HCT116 (cell line): ENCODE measurements at regions not wholly inside any gene's neighbourhood (a gene's known extent, or its start where the extent isn't known, plus 50 kb on each side); places are given as distances from the start of the nearest gene placed in this dataset.

Source experiments
- ATAC-seq: fragments of 200-7000 bp; cut with Tn5 transposase; 2 replicates; pipeline ENCODE4 v1.9.1; 2020; ENCODE audit warnings: mild to moderate bottlenecking, moderate library complexity
- BruUV-seq: library from RNA; stranded (reverse); fragments of 400-500 nt; replicated peaks from 2 replicates; lab custom pipeline; 2021; lab: Mats Ljungman, UMichigan
- CTCF ChIA-PET: fragments of 300-600 bp; sonication (Branson Sonifier 250); formaldehyde crosslinking; loops from one replicate; lab custom pipeline; 2021; ENCODE audit warnings: antibody characterized with exemption; lab: Charles Lee
- POLR2A ChIA-PET: fragments of 300-600, 350-600 bp; sonication (Branson Sonifier 250); formaldehyde crosslinking; loops from one replicate; lab custom pipeline; 2021; ENCODE audit warnings: antibody characterized with exemption; lab: Charles Lee
- RAD21 ChIA-PET, 2 experiments: fragments of 300-600 bp; sonication (Branson Sonifier 250); formaldehyde crosslinking; loops; one replicate each; lab custom pipeline; 2023; ENCODE audit warnings: low total read pairs in 2 of 2; ENCODE audit not compliant: uncharacterized antibody in 2 of 2, unreplicated experiment in 2 of 2, low non-redundant PET in 1 of 2; lab: Charles Lee
- DNase-seq: peaks from one replicate; pipeline ENCODE4 v3.0.0-alpha.2; 2010; ENCODE audit warnings: low read depth, low spot score
- H2AFZ ChIP-seq: fragments of 200-600 bp; shearing (Covaris generic), sonication (generic); 2 replicates; pipeline ENCODE4 v1.6.1; 2017; ENCODE audit warnings: low read depth, mixed run types, mixed read lengths, antibody characterized with exemption, low read length; ENCODE audit not compliant: poor library complexity, severe bottlenecking
- H3K27ac ChIP-seq: 2 replicates; pipeline ENCODE4 v1.5.1; 2012; ENCODE audit warnings: low read depth, low read length
- H3K27me3 ChIP-seq: fragments of 200-600 bp; sonication (generic); 2 replicates; pipeline ENCODE4 v1.6.1; 2016; ENCODE audit warnings: mixed run types, low read length, mixed read lengths; ENCODE audit not compliant: insufficient read depth
- H3K36me3 ChIP-seq, 2 experiments: fragments of 200-500 bp in 1 of 2; fragments of 200-600 bp in 1 of 2; sonication (Bioruptor generic) in 1 of 2; sonication (generic) in 1 of 2; 2 replicates each; pipeline versions ENCODE4 v1.5.1 to v1.6.1; 2014 to 2016; ENCODE audit warnings: low read length in 2 of 2, inconsistent platforms in 1 of 2, mixed read lengths in 1 of 2, mixed run types in 1 of 2; ENCODE audit not compliant: insufficient read depth in 2 of 2, control insufficient read depth in 1 of 2
- H3K4me1 ChIP-seq, 2 experiments: fragments of 200-600 bp in 1 of 2; sonication (generic) in 1 of 2; 2 replicates each; pipeline versions ENCODE4 v1.5.1 to v1.6.1; 2012 to 2017; ENCODE audit warnings: low read length in 2 of 2, inconsistent platforms in 1 of 2, mild to moderate bottlenecking in 1 of 2, mixed read lengths in 1 of 2, mixed run types in 1 of 2, moderate library complexity in 1 of 2; ENCODE audit not compliant: insufficient read depth in 2 of 2, control insufficient read depth in 1 of 2
- H3K4me2 ChIP-seq: fragments of 200-600 bp; sonication (generic); 2 replicates; pipeline ENCODE4 v1.6.1; 2017; ENCODE audit warnings: mixed run types, low read length, mixed read lengths
- H3K4me3 ChIP-seq, 2 experiments: fragments of 200-600 bp in 1 of 2; sonication (generic) in 1 of 2; replicated peaks in 1 of 2; 2 replicates each; pipeline ENCODE4 v1.5.1; 2011 to 2016; ENCODE audit warnings: low read length in 2 of 2, control low read depth in 1 of 2, low read depth in 1 of 2, mild to moderate bottlenecking in 1 of 2, mixed read lengths in 1 of 2, mixed run types in 1 of 2
- H3K79me2 ChIP-seq: fragments of 200-600 bp; sonication (generic); 2 replicates; pipeline ENCODE4 v1.6.1; 2017; ENCODE audit warnings: mild to moderate bottlenecking, mixed run types, low read length, moderate library complexity, mixed read lengths; ENCODE audit not compliant: insufficient read depth
- H3K9ac ChIP-seq: fragments of 200-600 bp; sonication (generic); 2 replicates; pipeline ENCODE4 v1.6.1; 2016; ENCODE audit warnings: low read length, mixed read lengths
- H3K9me2 ChIP-seq: fragments of 200-600 bp; sonication (generic), shearing (Covaris generic); 2 replicates; pipeline ENCODE4 v1.6.1; 2017; ENCODE audit warnings: mixed run types, mild to moderate bottlenecking, moderate library complexity; ENCODE audit not compliant: insufficient read depth
- H3K9me3 ChIP-seq, 2 experiments: fragments of 200-500 bp in 1 of 2; fragments of 200-600 bp in 1 of 2; sonication (Bioruptor generic) in 1 of 2; sonication (generic) in 1 of 2; 2 replicates each; pipeline ENCODE4 v1.6.1; 2014 to 2017; ENCODE audit warnings: low read length in 2 of 2, mixed read lengths in 2 of 2, inconsistent platforms in 1 of 2, low read depth in 1 of 2, mild to moderate bottlenecking in 1 of 2, mixed run types in 1 of 2, moderate library complexity in 1 of 2; ENCODE audit not compliant: control insufficient read depth in 1 of 2, insufficient read depth in 1 of 2
- H4K20me1 ChIP-seq: fragments of 200-600 bp; sonication (generic), shearing (Covaris generic); 2 replicates; pipeline ENCODE4 v1.6.1; 2017; ENCODE audit warnings: mixed run types, mild to moderate bottlenecking, moderate library complexity; ENCODE audit not compliant: insufficient read depth
- CBX3 ChIP-seq: IDR thresholded peaks from 2 replicates; pipeline ENCODE4 v1.6.1; 2012; ENCODE audit warnings: low read depth
- CEBPB ChIP-seq: IDR thresholded peaks from 2 replicates; pipeline ENCODE4 v1.6.1; 2012; ENCODE audit warnings: low read depth
- JUND ChIP-seq: IDR thresholded peaks from 2 replicates; pipeline ENCODE4 v1.6.1; 2012
- POLR2A ChIP-seq: IDR thresholded peaks from 2 replicates; pipeline ENCODE4 v1.7.0; 2011; ENCODE audit warnings: borderline replicate concordance; ENCODE audit not compliant: insufficient read depth, insufficient read length; ENCODE audit errors: extremely low read depth
- POLR2AphosphoS5 ChIP-seq: IDR thresholded peaks from 2 replicates; pipeline ENCODE4 v1.6.1; 2011; ENCODE audit warnings: mild to moderate bottlenecking, low read depth, low read length, moderate library complexity
- RAD21 ChIP-seq: IDR thresholded peaks from 2 replicates; pipeline ENCODE4 v1.6.1; 2012; ENCODE audit warnings: low read depth, mild to moderate bottlenecking
- SIN3A ChIP-seq: IDR thresholded peaks from 2 replicates; pipeline ENCODE4 v1.6.1; 2012; ENCODE audit warnings: low read depth
- SP1 ChIP-seq: IDR thresholded peaks from 2 replicates; pipeline ENCODE4 v1.6.1; 2012; ENCODE audit warnings: low read depth
- SRF ChIP-seq: IDR thresholded peaks from 2 replicates; pipeline ENCODE4 v1.6.1; 2012; ENCODE audit warnings: low read depth
- TCF7L2 ChIP-seq: IDR thresholded peaks from 2 replicates; pipeline ENCODE4 v1.7.0; 2011; ENCODE audit warnings: borderline replicate concordance, inconsistent platforms; ENCODE audit not compliant: insufficient read depth, insufficient read length; ENCODE audit errors: extremely low read depth
- YY1 ChIP-seq: IDR thresholded peaks from 2 replicates; pipeline ENCODE4 v1.6.1; 2011; ENCODE audit warnings: low read length, low read depth, moderate library complexity, mild to moderate bottlenecking; ENCODE audit not compliant: insufficient replicate concordance; ENCODE audit errors: extremely low read depth
- ZFX ChIP-seq: fragments of 450-650 bp; IDR thresholded peaks from 2 replicates; pipeline ENCODE4 v1.6.1; 2017
- ZNF274 ChIP-seq: fragments of 200-500 bp; sonication (Bioruptor generic); IDR thresholded peaks from 2 replicates; pipeline ENCODE4 v1.6.1; 2014; ENCODE audit warnings: mild to moderate bottlenecking, low read depth, low read length, inconsistent platforms
- intact Hi-C: fragments of 100-400 bp; cut with micrococcal nuclease; formaldehyde crosslinking; loops from 2 replicates; pipeline ENCODE4 v1.10.0; 2022
- TF ChIP-seq, protein P1 (sequence below): IDR thresholded peaks from 2 replicates; pipeline ENCODE4 v1.6.1; 2012; ENCODE audit warnings: low read depth
- TF ChIP-seq, protein P2 (sequence below): IDR thresholded peaks from 2 replicates; pipeline ENCODE4 v1.6.1; 2011; ENCODE audit warnings: mild to moderate bottlenecking, low read length, moderate library complexity; ENCODE audit not compliant: insufficient replicate concordance; ENCODE audit errors: extremely low read depth

- DNase-seq (no peak), ATAC-seq (no peak)
- Histone ChIP-seq H3K79me2 (no peaks in the 10 kb centered on the region), H3K9me3 (no peaks in the 10 kb centered on the region), H4K20me1 (no peaks in the 10 kb centered on the region), H3K27me3 (peaks cover 3% of the 10 kb centered on the region; the same call in 1 of the 2 replicates), H3K4me2 (no peak overlapping the region), H3K4me3 (no peak overlapping the region), H3K27ac (no peak overlapping the region), H3K4me1 (no peaks in the 10 kb centered on the region), H3K9ac (no peak overlapping the region), H3K9me2 (no peaks in the 10 kb centered on the region), H2AFZ (no peak overlapping the region), H3K36me3 (no peaks in the 10 kb centered on the region)
- intact Hi-C loops: no loop called here
- ChIA-PET CTCF (no interaction called here), POLR2A (no interaction called here), RAD21 (no interaction called here)
- TF ChIP-seq CBX3 (no peak), POLR2AphosphoS5 (no peak), SRF (no peak), RAD21 (no peak), POLR2A (no peak), SIN3A (no peak), ZFX (no peak)
- TF ChIP-seq, protein P1, sequence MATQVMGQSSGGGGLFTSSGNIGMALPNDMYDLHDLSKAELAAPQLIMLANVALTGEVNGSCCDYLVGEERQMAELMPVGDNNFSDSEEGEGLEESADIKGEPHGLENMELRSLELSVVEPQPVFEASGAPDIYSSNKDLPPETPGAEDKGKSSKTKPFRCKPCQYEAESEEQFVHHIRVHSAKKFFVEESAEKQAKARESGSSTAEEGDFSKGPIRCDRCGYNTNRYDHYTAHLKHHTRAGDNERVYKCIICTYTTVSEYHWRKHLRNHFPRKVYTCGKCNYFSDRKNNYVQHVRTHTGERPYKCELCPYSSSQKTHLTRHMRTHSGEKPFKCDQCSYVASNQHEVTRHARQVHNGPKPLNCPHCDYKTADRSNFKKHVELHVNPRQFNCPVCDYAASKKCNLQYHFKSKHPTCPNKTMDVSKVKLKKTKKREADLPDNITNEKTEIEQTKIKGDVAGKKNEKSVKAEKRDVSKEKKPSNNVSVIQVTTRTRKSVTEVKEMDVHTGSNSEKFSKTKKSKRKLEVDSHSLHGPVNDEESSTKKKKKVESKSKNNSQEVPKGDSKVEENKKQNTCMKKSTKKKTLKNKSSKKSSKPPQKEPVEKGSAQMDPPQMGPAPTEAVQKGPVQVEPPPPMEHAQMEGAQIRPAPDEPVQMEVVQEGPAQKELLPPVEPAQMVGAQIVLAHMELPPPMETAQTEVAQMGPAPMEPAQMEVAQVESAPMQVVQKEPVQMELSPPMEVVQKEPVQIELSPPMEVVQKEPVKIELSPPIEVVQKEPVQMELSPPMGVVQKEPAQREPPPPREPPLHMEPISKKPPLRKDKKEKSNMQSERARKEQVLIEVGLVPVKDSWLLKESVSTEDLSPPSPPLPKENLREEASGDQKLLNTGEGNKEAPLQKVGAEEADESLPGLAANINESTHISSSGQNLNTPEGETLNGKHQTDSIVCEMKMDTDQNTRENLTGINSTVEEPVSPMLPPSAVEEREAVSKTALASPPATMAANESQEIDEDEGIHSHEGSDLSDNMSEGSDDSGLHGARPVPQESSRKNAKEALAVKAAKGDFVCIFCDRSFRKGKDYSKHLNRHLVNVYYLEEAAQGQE: no peak
- no TSS peak for BruUV-seq
These were observed 112.4 kb upstream of the IRX3 start for GRCh38 chr16:54398986-54399385.

- H3K4me1 ChIP-seq: no peaks in the 10 kb centered on the region
- no peak overlapping the region for H3K4me2 ChIP-seq
- H3K27me3 ChIP-seq: peaks cover 4% of the 10 kb centered on the region; the same call in 1 of the 2 replicates
- ChIA-PET RAD21 (no interaction called here), CTCF (no interaction called here), POLR2A (no interaction called here)
- no peaks in the 10 kb centered on the region for H3K9me2 ChIP-seq
- no peak overlapping the region for H3K9ac ChIP-seq
- no peaks in the 10 kb centered on the region for H3K79me2 ChIP-seq
- no TSS peak for BruUV-seq
- intact Hi-C loops: no loop called here
- H3K27ac ChIP-seq: no peak overlapping the region
- no peaks in the 10 kb centered on the region for H3K9me3 ChIP-seq
- H2AFZ ChIP-seq: no peak overlapping the region
- no peaks in the 10 kb centered on the region for H4K20me1 ChIP-seq
- no peak for DNase-seq
- no peak for ATAC-seq
- no peak overlapping the region for H3K4me3 ChIP-seq
- no peaks in the 10 kb centered on the region for H3K36me3 ChIP-seq
- no peak for TF ChIP-seq JUND
- TF ChIP-seq SRF: no peak
- no peak for TF ChIP-seq ZNF274
- TF ChIP-seq SP1: no peak
- no peak for TF ChIP-seq RAD21
- no peak for TF ChIP-seq YY1
- TF ChIP-seq CEBPB: no peak
- TF ChIP-seq TCF7L2: no peak
- TF ChIP-seq, protein P2, sequence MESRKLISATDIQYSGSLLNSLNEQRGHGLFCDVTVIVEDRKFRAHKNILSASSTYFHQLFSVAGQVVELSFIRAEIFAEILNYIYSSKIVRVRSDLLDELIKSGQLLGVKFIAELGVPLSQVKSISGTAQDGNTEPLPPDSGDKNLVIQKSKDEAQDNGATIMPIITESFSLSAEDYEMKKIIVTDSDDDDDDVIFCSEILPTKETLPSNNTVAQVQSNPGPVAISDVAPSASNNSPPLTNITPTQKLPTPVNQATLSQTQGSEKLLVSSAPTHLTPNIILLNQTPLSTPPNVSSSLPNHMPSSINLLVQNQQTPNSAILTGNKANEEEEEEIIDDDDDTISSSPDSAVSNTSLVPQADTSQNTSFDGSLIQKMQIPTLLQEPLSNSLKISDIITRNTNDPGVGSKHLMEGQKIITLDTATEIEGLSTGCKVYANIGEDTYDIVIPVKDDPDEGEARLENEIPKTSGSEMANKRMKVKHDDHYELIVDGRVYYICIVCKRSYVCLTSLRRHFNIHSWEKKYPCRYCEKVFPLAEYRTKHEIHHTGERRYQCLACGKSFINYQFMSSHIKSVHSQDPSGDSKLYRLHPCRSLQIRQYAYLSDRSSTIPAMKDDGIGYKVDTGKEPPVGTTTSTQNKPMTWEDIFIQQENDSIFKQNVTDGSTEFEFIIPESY: no peak
These were observed 111.3 kb upstream of the IRX3 start for GRCh38 chr16:54397838-54398237.
